HK-2 (cell line): ENCODE measurements at regions not wholly inside any gene's neighbourhood (a gene's known extent, or its start where the extent isn't known, plus 50 kb on each side); places are given as distances from the start of the nearest gene placed in this dataset.

Source experiments
- DNase-seq: peaks from one replicate; pipeline ENCODE4 v3.0.0-alpha.2; 2018; ENCODE audit not compliant: unreplicated experiment

DNA sequence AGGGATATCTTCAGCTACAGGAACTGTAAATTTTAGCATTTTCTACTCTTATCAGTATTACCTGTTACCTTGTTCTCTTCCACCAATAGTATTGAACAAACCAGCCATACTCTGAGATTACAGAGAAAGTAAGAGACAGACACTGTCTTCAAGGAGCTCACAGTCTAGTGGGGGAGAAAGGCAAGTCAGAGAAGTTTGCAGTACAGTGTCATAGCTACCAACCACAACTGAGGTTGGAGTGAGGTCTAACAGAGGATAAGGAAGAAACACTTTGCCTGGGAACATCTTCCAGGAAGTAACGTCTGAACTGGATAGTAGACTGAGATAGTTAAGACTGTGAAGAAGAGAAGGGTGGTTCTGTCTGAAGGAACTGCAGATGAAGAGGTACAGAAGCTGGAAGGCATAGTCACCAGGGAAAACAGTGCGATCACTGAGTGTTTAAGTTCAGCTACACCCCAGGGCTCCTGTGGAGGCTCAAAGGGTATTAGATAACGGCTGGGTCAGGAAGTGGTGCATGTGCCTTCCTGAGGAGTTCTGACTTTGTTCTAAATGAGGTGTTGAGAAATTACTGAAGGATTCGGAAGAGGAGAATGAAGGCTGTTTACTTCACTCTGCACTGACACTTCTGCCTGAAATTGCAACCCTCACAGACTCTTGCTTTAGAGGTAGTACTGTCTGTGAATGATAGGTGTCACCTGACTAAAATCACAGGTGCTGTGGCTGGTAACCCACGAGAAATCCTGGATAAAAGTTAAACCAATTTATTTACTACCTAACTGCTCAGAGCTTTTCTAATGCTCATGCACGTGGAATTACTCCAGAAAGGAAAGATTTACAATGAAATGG is 841.6 kb downstream of the MAT2B start:
- no peak for DNase-seq

DNA sequence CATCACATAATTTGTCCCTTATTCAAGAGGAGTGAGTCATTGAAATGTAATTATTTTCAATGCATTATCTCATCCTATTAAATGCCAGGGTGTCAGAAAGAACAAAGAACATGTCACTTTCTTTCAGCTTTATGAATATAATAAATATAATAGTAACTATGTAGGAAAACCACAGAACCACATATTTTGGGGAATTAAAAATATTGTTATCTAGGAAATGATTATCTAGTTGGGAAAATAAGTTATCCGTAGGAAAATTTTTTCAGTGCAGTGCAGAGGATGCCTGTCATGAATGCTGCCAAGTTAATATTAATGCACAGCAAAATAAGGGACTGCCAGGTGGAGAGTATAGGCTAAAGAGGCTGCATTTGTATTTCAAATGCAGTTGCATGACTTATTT is 844.8 kb downstream of the MAT2B start:
- no peak for DNase-seq

DNA sequence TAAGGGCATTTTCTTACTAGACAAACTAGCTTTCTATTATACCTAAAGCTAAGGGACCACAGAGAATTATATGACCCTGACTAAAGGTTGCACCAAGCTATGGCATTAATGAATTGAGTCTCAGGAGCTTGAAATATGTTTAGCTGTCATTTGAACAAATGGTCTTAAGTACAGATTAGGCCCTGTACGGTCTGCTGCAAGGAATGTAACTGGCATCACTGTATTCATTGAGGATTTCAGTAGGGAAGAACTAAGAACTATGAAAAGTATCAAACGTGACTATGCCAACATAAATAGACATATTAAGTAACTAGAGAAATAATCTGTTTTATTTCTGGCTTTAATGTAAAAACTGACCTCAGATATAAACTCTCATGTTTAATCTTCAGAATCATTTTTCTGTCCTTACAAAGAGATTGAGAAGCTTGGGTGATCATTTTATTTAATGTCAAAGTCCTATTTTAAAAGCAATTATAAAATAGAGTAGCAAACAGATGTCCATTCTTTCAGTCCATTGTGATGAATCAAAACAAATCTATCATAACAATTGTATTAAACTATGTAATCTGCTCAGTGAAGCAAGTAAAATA is 845.9 kb downstream of the MAT2B start:
- no peak for DNase-seq

DNA sequence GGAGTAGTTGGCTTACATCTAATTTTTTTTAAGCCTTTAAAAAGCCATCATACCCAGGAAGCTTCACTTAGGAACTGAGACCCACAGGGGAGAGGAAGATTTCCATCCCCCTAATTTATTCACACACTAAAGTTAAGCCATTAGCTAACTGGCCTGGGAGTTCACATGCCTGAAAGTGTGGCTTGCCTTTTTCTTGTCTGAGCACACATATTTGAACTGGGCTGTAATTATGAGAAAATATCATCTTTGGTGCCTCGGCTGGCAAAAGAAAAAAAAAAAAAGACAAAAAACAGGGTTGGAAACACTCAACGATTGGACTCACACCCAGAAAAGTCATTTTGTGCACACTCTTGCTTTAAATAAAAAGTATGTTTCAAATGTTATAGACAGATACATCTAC is 847.3 kb downstream of the MAT2B start:
- no peak for DNase-seq

- no peak for DNase-seq
Measured at GRCh38 chr5:164353155-164353554, 847.7 kb downstream of the MAT2B start.

- no peak for DNase-seq
Measured at GRCh38 chr5:164354139-164354751, 848.8 kb downstream of the MAT2B start.

DNA sequence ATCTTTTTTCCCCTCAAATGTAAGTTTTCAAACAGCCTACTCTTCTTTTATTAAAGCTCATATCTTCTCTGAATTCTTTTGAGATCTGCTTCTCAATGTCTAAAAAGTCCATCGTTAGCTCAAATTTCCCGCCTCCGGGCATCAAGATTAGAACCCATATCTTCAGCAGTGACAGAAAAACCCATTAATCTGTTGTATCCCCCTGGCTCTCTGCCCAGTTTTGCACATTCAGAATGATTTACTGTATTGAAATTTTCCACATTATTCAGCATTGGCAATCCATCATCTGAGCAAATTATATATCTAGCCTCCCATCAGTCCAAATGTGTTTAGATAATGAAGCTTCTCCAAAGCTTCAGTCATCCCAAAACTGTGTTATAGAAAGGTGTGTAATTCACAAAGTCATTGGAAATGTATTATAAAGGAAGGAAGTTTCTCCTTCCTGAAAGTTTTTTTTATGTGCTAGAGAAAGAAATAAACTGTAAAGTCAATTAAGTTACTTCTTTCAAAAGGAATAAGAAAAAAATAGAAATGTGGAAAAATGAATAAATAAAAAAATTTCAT is 849.9 kb downstream of the MAT2B start:
- DNase-seq: no peak

DNA sequence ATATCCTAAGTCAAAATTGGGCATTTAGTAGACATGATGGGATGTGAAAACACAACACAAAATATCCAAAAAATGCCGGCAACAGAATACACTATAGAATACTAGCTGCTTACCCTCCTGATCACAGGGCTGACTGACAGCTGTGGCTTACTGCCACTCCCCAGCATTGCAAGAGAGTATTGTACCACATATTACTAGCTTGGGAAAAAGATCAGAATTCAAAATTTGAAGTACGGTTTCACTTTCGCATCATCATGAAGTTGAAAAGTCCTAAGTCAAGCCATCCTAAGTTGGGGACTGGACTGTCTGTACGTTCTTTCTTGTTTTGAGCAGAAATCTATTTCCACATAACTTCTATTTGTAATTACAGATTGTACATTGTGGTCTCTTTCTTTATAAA is 851.4 kb downstream of the MAT2B start:
- no peak for DNase-seq

- DNase-seq: no peak
Measured at GRCh38 chr5:164357395-164358033, 852.1 kb downstream of the MAT2B start.

DNA sequence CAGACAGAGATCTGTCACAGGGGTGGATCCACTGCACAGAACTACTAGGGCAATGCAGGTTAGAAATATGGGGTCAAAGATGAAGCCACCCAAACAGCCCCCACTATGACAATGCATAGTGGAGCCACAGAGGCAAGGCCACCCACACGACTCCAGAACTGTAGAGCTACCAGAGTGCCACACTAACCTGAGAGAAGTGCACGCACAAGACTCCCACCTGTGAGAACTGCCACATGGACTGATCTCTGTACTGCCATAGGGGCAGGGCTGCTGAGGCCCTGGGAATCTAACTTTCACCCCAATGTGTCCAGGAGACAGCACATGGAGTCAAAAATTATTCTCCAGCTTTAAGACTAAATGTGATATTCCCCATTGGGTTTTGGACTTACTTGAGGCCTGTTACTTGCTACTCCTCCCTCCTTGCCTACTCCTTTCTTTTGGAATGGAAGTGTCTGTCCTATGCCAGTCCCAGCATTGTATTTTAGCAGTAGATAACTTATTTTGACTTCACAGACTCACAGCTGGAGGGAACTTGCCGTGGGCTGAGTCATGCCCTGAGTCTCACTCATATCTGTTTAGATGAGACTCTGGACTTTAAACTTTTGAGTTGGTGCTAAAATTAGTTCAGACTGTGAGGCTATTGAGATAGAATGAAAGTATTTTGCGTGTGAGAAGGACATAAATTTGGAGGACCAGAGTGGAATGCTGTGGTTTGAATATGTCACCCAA is 853.3 kb downstream of the MAT2B start:
- no peak for DNase-seq

- no peak for DNase-seq
Measured at GRCh38 chr5:164359260-164360255, 854.1 kb downstream of the MAT2B start.

- DNase-seq: no peak
Measured at GRCh38 chr5:164360589-164360988, 855.2 kb downstream of the MAT2B start.

- no peak for DNase-seq
Measured at GRCh38 chr5:164361986-164362385, 856.6 kb downstream of the MAT2B start.

DNA sequence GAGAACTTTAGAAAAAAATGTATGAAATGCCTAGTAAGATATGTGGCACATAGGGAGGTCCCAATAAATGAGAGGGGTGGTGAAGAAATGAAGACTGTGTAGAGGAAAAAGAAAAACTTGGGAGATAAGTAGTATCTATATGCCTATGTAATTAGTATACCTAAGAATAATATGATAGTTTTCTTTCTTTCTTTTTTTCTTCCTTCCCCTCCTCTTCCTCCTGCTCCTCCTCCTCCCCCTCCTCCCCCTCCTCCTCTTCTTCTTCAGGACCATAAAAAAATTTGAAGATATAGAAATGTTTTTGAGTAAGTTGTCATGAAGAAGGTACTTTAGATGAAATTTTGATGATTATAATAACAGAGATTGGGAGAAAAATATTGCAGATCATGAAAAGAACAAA is 857.4 kb downstream of the MAT2B start:
- no peak for DNase-seq

DNA sequence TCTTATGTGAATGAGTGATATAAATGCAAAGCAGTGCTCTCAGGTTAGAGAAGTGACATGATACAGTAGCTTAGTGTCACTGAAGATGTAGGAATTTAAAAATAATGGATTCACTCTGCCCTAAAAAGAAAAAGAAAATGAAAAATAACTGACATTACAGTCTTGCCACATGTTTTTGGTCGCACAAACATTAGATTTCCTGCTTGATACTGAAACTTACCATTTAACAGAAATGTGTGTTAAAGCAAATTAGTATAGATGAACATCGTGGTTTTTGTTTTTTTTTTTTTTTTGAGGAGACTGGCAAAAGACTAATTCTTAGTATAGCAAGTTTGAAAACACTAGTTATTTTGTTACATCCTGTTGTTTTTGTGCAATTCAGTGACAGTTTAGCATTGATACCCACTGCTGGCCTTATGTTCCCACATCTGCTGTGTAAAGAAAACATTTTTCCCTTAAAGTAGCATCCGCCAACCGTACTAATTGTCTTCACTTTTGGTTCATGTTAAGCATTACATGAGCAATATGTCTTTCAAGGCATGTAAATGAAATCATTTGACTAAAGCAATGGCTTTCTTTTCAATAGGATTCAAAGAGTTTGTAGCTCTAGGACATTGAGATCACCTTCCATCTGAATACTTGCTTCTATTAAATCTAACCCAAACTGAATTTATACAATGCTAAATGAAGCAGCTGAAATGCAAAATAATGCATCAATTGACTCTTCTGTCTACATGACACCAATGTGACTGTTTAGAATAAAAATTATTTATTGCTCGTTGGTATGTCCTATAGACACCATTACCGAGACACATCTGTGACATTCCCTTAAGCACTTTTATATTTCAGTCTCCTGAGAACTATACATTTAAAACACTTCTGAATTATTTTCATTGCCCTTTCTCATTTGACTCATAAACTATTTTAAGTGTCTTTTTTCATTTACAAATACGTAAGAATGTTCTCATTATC is 859.1 kb downstream of the MAT2B start:
- no peak for DNase-seq

- DNase-seq: no peak
Measured at GRCh38 chr5:164370841-164371240, 865.4 kb downstream of the MAT2B start.

DNA sequence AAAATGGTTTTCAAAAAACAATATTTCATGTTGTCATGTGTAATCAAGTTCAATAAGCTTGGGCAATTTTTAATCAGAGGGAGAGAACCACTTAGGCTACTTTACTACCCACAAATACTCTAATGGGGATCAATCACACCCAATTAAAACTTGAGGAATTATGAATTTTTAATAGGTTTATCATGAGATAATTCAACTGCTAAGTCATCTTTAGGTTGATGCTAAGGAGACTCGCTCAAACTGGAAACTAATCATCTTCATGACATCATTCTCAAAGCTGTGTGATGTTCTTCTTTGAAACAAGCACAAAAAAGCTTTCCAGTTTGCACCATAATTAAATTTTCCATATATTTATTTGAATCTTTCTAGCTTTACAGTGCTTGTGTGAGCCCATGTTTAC is 867.5 kb downstream of the MAT2B start:
- DNase-seq: no peak

DNA sequence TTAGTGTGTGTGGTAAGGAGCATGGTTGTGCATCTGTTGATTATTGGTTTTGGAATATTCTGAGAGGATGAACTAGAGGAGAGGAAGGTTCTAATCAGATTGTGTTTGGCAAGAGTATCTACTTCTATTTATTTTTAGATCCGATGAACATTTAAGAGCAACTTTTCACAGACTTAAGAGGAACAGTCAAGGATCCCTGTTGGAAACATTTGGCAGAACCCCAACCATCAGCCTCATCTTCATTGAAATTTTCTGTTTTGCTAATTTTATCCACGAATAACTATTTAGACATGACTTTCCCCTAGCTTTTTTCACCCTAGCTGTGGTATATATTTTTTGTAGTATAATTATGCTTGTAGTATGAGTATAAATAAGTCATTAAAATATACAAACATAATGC is 868.5 kb downstream of the MAT2B start:
- DNase-seq: no peak

- no peak for DNase-seq
Measured at GRCh38 chr5:164375051-164375450, 869.6 kb downstream of the MAT2B start.
